BLaER1 treated with 17β-estradiol and CSF1 and Interleukin-3, amounts not matched to agents 10 nM and 100 nM (cell line): ENCODE measurements at regions not wholly inside any gene's neighbourhood (a gene's known extent, or its start where the extent isn't known, plus 50 kb on each side); places are given as distances from the start of the nearest gene placed in this dataset.

ENCODE experiments used
- H3K27ac ChIP-seq, 11 experiments: shearing (Covaris generic); formaldehyde crosslinking; 2 replicates each; pipeline ENCODE4 v1.8.1; 2022
- H3K27me3 ChIP-seq, 11 experiments: shearing (Covaris generic); formaldehyde crosslinking; 2 replicates each; pipeline ENCODE4 v1.8.1; 2022
- H3K36me3 ChIP-seq, 11 experiments: shearing (Covaris generic); formaldehyde crosslinking; 2 replicates each; pipeline ENCODE4 v1.8.1; 2022
- H3K4me1 ChIP-seq, 10 experiments: shearing (Covaris generic); formaldehyde crosslinking; 2 replicates each; pipeline ENCODE4 v1.8.1; 2022
- H3K4me2 ChIP-seq, 11 experiments: shearing (Covaris generic); formaldehyde crosslinking; 2 replicates each; pipeline ENCODE4 v1.8.1; 2022
- H3K4me3 ChIP-seq, 10 experiments: shearing (Covaris generic); formaldehyde crosslinking; 2 replicates each; pipeline ENCODE4 v1.8.1; 2022
- H3K9ac ChIP-seq, 11 experiments: shearing (Covaris generic); formaldehyde crosslinking; 2 replicates each; pipeline ENCODE4 v1.8.1; 2022
- H3K9me3 ChIP-seq, 11 experiments: shearing (Covaris generic); formaldehyde crosslinking; replicated peaks in 1 of 11; 2 replicates each; pipeline ENCODE4 v1.8.1; 2022
- H4K20me1 ChIP-seq, 11 experiments: shearing (Covaris generic); formaldehyde crosslinking; 2 replicates each; pipeline ENCODE4 v1.8.1; 2022
- Cebpa-rat ChIP-seq, 11 experiments: shearing (Covaris generic); IDR thresholded peaks; 2 replicates each; pipeline ENCODE4 v1.8.1; 2022

DNA sequence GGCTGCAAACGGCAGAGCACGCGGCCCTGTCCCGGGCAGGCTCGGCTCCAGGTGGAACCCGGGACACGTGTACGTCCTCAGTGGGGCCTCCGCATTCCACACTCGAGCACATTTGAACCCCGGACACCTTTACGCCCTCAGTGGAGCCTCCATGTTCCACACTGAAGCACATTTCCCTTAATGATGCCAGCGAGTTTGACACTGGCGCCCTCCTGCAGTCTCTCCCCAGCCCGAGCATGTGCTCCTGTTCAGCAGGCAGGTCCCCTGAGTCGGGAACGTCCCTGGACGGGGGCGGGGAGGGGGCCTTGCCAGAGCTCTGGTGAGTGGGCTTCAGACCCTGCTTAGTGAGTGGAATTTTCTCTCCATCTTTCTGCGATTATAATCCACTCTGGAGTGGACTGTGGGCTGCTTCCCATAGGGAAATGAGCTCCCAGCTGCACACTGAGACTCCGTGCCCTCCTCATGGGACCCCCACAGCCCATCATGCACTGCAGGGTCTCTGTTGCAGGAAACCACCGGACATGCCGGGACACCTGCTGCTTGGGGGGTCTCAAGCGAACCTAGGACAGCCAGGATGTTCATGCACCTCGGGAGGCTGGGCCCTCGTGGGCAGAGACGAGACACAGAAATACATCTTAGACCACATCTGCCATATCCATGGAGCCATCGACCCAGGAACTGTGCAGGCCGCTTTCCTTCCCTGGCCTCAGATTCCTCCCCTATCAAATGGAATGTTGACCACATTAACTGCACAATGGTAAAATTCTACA, 70.3 kb upstream of the SNTG2 start:
- no peak overlapping the region for H3K9ac ChIP-seq
- peaks cover 0 to 6% (median 0%) of the 10 kb centered on the region in 11 experiments; a peak in 1 of 22 replicates for H4K20me1 ChIP-seq
- H3K4me2 ChIP-seq = no peak overlapping the region; a peak in 1 of 22 replicates
- H3K9me3 ChIP-seq = peaks cover 5 to 17% (median 12%) of the 10 kb centered on the region in 11 experiments; a peak in 18 of 22 replicates
- no peaks in the 10 kb centered on the region for H3K36me3 ChIP-seq
- H3K4me1 ChIP-seq = peaks cover 0 to 11% (median 2%) of the 10 kb centered on the region in 10 experiments; a peak in 9 of 20 replicates
- H3K4me3 ChIP-seq = no peak overlapping the region
- no peak overlapping the region for H3K27ac ChIP-seq
- TF ChIP-seq Cebpa-rat (IDR thresholded peaks at IDR 0.05) = no peak
- H3K27me3 ChIP-seq = no peaks in the 10 kb centered on the region

- peaks cover 0 to 6% (median 0%) of the 10 kb centered on the region in 11 experiments; a peak in 1 of 22 replicates for H4K20me1 ChIP-seq
- H3K9me3 ChIP-seq = peaks cover 5 to 17% (median 12%) of the 10 kb centered on the region in 11 experiments; a peak in 18 of 22 replicates
- no peak overlapping the region for H3K9ac ChIP-seq
- H3K36me3 ChIP-seq = no peaks in the 10 kb centered on the region
- no peaks in the 10 kb centered on the region for H3K27me3 ChIP-seq
- no peak overlapping the region for H3K4me3 ChIP-seq
- no peak overlapping the region for H3K4me2 ChIP-seq
- no peak overlapping the region for H3K27ac ChIP-seq
- H3K4me1 ChIP-seq = peaks cover 0 to 11% (median 2%) of the 10 kb centered on the region in 10 experiments; a peak in 9 of 20 replicates
- TF ChIP-seq Cebpa-rat (IDR thresholded peaks at IDR 0.05) = no peak
These were observed 71.1 kb upstream of the SNTG2 start for GRCh38 chr2:879540-879939.

- no peak overlapping the region for H3K4me2 ChIP-seq
- peaks cover 5 to 17% (median 12%) of the 10 kb centered on the region in 11 experiments; a peak in 18 of 22 replicates for H3K9me3 ChIP-seq
- no peaks in the 10 kb centered on the region for H3K36me3 ChIP-seq
- TF ChIP-seq Cebpa-rat (IDR thresholded peaks at IDR 0.05) = no peak
- H3K27me3 ChIP-seq = no peaks in the 10 kb centered on the region
- H3K4me1 ChIP-seq = peaks cover 0 to 18% (median 4%) of the 10 kb centered on the region in 10 experiments; a peak in 10 of 20 replicates
- no peak overlapping the region for H3K4me3 ChIP-seq
- peaks cover 0 to 6% (median 0%) of the 10 kb centered on the region in 11 experiments; a peak in 1 of 22 replicates for H4K20me1 ChIP-seq
- no peak overlapping the region for H3K9ac ChIP-seq
- H3K27ac ChIP-seq = no peak overlapping the region
These were observed 72.3 kb upstream of the SNTG2 start for GRCh38 chr2:878245-878930.

- Histone ChIP-seq H4K20me1 (peaks cover 0 to 6% (median 0%) of the 10 kb centered on the region in 11 experiments; a peak in 1 of 22 replicates), H3K36me3 (no peaks in the 10 kb centered on the region), H3K9ac (no peak overlapping the region), H3K27me3 (no peaks in the 10 kb centered on the region), H3K9me3 (peaks cover 5 to 17% (median 12%) of the 10 kb centered on the region in 11 experiments; a peak in 18 of 22 replicates), H3K27ac (no peak overlapping the region), H3K4me3 (no peak overlapping the region), H3K4me2 (no peak overlapping the region), H3K4me1 (peaks cover 0 to 18% (median 4%) of the 10 kb centered on the region in 10 experiments; a peak in 11 of 20 replicates)
- TF ChIP-seq Cebpa-rat (IDR thresholded peaks at IDR 0.05) = no peak
These were observed 72.9 kb upstream of the SNTG2 start for GRCh38 chr2:877747-878146.

DNA sequence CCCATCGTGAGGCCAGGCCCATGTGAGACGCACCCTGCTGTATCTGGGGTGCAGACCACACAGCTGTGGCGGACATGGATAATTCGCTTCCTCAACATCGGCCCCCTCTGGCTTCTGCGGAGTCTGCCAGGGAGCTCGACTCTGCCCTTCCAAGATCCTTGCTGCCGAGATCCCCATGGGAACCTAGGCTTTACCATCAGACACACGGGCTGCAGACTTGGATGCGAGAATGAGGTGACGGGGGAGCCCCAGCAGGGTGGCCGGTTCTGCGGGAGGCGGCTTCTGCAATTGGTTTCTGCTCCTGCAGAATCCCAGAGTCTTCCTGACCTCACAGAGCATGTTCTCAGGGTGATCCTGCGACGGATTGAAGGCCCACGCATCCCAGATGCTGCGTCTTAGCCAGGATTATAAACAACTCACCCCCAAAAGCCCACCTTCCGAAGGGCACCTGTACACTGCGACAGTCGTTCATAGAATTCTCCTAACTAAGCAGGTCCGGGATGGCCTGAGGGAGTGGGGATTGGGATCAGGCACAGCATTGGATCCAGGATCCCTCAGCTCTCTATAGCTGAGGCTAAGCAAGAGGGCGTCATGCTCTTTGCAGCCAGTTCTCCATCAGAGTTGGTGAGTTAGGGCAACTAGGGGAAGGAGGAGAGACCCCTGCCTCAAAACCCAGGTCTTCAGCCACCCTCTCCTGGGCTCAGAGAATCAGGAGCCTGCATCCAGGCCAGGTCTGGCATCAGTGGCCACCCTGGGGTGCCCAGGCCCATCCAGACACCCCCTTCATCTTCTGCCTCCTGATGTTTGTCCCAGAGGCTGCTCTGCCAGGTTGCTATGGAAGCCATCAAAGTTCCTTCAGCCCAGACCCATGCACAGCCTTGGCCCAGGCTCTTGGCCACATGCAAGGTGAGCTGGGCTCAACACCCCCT, 74.7 kb upstream of the SNTG2 start:
- Histone ChIP-seq H3K36me3 (no peaks in the 10 kb centered on the region), H4K20me1 (peaks cover 0 to 6% (median 0%) of the 10 kb centered on the region in 11 experiments; a peak in 1 of 22 replicates), H3K9ac (no peak overlapping the region), H3K4me2 (no peak overlapping the region), H3K9me3 (peaks cover 5 to 17% (median 12%) of the 10 kb centered on the region in 11 experiments; a peak in 18 of 22 replicates), H3K4me1 (peaks cover 0 to 27% (median 18%) of the 10 kb centered on the region in 10 experiments; a peak in 14 of 20 replicates), H3K4me3 (no peak overlapping the region), H3K27me3 (no peaks in the 10 kb centered on the region), H3K27ac (no peak overlapping the region)
- no peak for TF ChIP-seq Cebpa-rat (IDR thresholded peaks at IDR 0.05)

GRCh38 chr2:873651-874580, 76.7 kb upstream of the SNTG2 start:
- TF ChIP-seq Cebpa-rat (IDR thresholded peaks at IDR 0.05) = no peak
- H3K4me2 ChIP-seq = no peak overlapping the region
- peaks cover 0 to 7% (median 5%) of the 10 kb centered on the region in 11 experiments; a peak in 7 of 22 replicates for H3K9me3 ChIP-seq
- H3K4me3 ChIP-seq = no peak overlapping the region
- peaks cover 0 to 44% (median 34%) of the 10 kb centered on the region in 10 experiments; a peak in 18 of 20 replicates for H3K4me1 ChIP-seq
- H4K20me1 ChIP-seq = peaks cover 0 to 6% (median 0%) of the 10 kb centered on the region in 11 experiments; a peak in 1 of 22 replicates
- H3K9ac ChIP-seq = no peak overlapping the region
- no peak overlapping the region for H3K27ac ChIP-seq
- H3K27me3 ChIP-seq = no peaks in the 10 kb centered on the region
- no peaks in the 10 kb centered on the region for H3K36me3 ChIP-seq

DNA sequence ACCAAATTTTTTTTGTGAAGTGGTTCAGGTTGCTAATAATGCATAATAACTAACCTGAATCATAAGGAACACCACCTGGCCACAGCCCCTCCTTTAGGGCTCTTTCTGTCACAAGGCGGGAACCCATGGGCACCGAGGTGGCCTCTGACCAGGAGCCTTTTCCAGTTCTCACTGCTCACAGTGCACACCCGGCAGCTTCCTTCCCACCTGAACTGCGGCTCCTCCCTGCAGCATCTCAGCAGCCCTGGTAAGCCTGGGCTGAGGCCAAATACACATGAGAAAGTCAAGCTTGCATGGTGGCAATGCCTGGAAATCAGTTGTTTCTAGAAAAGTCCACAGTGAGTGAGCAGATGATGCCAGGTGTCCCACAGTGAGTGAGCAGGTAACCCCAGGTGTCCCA, 77.6 kb upstream of the SNTG2 start:
- Histone ChIP-seq H3K4me1 (peaks cover 0 to 44% (median 34%) of the 10 kb centered on the region in 10 experiments; a peak in 18 of 20 replicates), H4K20me1 (peaks cover 0 to 6% (median 0%) of the 10 kb centered on the region in 11 experiments; a peak in 1 of 22 replicates), H3K4me2 (no peak overlapping the region), H3K27ac (no peak overlapping the region), H3K4me3 (no peak overlapping the region), H3K9ac (no peak overlapping the region), H3K27me3 (no peaks in the 10 kb centered on the region), H3K9me3 (no peaks in the 10 kb centered on the region), H3K36me3 (no peaks in the 10 kb centered on the region)
- TF ChIP-seq Cebpa-rat (IDR thresholded peaks at IDR 0.05) = no peak
